Fibroblast of villous mesenchyme (primary cell): ENCODE measurements at regions not wholly inside any gene's neighbourhood (a gene's known extent, or its start where the extent isn't known, plus 50 kb on each side); places are given as distances from the start of the nearest gene placed in this dataset.
A peak's percentile ranks its signal among the peaks of the same experiment; 100 is the strongest.

Experiments
- DNase-seq: peaks from one replicate; pipeline ENCODE4 v3.0.0-alpha.2; 2010; ENCODE audit warnings: low read depth
- H3K4me3 ChIP-seq: 2 replicates; pipeline ENCODE4 v1.5.1; 2011; ENCODE audit warnings: low read depth, mild to moderate bottlenecking, low read length
- TF ChIP-seq, protein P1 (sequence below): IDR thresholded peaks from 2 replicates; pipeline ENCODE4 v1.5.1; 2012; ENCODE audit warnings: low read depth, mild to moderate bottlenecking, low read length; ENCODE audit not compliant: insufficient read depth

DNA sequence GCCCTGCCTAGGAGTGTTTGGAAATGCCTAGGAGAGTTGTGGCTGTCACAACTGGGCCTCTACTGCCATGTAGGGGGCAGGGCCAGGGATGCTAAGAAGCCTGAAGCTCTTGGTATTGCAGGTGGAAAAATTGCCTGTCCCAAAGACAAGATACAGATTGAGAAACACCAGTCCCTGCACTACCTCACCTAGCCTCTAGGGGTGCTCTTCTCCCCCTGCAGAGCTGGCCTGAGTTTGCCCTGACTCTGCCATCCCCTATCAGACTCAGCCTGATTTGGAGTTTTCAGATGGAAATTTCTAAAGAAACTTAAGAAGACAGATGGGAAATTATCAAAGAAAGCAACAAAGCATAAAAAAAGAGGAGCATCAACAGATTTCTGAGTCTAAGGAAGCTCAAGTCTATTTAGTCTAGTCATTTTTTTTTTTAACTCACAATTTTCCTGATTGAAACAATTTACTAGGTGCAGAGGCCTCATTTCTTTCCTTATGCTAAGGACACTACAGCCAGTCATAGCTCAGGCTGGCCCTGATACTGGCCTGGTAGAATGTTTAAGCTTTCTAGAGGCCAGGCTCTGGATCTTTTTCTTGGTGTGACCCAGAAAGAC is 61.4 kb upstream of the LRRN2 start:
- TF ChIP-seq, protein P1, sequence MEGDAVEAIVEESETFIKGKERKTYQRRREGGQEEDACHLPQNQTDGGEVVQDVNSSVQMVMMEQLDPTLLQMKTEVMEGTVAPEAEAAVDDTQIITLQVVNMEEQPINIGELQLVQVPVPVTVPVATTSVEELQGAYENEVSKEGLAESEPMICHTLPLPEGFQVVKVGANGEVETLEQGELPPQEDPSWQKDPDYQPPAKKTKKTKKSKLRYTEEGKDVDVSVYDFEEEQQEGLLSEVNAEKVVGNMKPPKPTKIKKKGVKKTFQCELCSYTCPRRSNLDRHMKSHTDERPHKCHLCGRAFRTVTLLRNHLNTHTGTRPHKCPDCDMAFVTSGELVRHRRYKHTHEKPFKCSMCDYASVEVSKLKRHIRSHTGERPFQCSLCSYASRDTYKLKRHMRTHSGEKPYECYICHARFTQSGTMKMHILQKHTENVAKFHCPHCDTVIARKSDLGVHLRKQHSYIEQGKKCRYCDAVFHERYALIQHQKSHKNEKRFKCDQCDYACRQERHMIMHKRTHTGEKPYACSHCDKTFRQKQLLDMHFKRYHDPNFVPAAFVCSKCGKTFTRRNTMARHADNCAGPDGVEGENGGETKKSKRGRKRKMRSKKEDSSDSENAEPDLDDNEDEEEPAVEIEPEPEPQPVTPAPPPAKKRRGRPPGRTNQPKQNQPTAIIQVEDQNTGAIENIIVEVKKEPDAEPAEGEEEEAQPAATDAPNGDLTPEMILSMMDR = peak; percentile 99
- peak; percentile 48 for DNase-seq
- no peak overlapping the region for H3K4me3 ChIP-seq

DNA sequence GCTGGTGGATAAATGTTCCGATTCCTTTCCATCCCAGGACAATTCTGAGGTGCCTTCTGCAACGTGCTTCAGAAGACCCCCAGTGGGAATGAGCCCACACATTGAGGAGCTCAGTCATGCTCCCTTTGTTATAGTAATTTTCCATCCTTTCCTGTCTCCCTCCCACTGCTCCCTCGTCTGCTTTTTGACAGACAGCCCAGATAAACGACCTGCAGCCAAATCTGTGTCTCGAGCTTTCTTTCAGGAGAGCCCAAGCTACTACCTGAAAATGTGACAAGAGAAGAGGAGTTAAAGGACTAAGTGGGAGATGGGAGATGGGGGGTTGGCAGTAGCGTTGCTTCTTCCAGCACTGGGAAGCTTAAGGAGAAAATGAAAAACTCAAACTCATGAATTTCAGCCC is 65.9 kb upstream of the LRRN2 start:
- TF ChIP-seq, protein P1 = no peak
- no peak overlapping the region for H3K4me3 ChIP-seq
- DNase-seq = no peak

DNA sequence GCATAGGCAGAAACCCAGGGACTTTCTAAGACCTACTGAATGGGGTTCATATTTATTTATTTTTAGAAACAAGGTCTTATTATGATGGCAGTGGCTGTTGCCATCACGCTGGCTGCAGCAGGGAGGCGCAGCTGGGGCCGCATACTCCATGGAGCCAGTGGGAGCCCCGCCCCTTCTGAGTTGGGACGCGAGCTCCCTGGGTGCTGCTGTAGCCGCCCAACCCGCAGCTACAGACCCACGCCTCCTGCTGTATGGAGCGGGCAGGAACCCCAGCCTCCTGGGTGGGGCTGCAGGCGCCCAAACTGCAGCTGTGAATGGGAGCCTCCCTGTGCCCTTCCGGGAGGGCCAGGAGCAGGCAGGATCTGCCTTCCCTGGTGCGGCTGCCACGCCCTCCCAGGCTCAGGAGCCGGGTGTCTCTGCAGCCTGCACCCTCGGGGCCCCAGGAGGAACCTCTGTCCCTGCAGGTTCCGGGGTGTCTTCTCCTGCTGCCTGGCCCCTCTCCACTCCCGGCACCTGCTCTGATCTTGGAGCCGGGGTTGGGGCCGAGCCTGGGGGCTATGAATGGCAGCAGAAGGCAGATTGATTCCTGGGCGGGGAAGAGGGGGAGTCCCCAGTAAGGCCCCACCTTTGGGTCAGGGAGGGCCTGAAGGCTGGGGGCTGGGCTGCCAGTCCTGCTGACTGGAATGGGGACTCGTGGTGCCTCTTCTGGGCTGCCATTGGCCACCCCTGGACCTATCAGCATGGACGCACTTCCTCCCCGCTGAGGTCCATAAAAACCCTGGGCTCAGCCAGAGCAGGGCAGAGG is 66.5 kb upstream of the LRRN2 start:
- no peak overlapping the region for H3K4me3 ChIP-seq
- TF ChIP-seq, protein P1 = no peak
- DNase-seq = no peak

DNA sequence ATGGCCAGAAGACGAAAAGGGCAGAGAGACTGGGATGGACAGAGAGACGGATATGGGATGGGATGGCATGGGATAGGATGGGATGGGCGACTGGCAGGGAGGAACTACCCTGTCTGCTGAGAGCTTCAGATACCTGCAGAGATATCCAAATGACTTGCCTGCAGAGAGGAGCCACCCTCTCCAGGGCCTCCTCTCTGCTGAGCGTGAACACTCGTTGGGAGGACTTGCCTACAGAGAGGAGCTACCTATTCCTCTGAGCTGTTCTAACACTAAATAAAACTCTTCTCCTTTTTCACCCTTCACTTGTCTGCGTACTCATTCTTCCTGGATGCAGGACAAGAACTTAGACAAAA is 67.1 kb upstream of the LRRN2 start:
- H3K4me3 ChIP-seq = no peak overlapping the region
- TF ChIP-seq, protein P1 = no peak
- no peak for DNase-seq

DNA sequence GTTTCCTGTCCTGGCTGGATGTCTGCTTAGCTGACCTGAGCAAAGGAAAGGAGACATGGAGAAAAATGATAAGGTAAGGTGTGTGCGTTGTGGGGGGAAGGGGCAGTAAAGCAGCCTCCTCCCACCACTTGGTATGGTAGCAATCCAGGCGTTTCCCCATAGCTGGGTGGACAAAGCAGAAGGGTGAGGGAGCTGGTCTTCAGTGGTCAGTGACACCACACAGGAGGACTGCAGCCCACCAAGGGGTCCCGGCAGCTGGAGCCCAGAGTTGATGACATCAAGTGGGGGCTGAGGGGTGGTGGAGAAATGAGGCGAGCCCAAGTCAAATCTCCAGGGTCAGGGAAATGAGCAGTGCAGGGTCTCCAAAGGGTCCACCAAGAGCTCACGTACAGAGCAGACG is 69.3 kb upstream of the LRRN2 start:
- no peak for DNase-seq
- TF ChIP-seq, protein P1 = no peak
- no peak overlapping the region for H3K4me3 ChIP-seq

DNA sequence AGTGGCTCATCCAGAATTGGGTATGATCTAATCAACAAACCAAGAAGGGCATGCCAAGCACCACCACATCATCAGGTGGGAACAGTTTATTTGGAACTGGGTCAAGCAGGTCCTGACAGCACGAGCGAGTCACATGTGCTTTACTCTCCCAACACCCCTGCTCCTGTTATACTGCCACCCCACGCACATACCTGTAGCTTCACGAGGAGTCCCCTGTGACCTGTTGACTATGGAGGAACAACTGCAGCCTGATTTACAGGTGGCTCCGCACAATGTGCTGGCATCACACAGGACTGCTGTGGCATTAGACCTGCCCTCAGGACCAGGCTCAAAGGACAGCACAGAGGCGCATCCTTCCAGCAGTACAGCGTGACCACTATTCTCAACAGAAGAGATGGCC is 70.8 kb upstream of the LRRN2 start:
- H3K4me3 ChIP-seq = no peak overlapping the region
- no peak for DNase-seq
- TF ChIP-seq, protein P1 = no peak
